ENCODE measurements at regions not wholly inside any gene's neighbourhood (a gene's known extent, or its start where the extent isn't known, plus 50 kb on each side); places are given as distances from the start of the nearest gene placed in this dataset.
"Not testable (repeated sequence)": the region's sequence is repeated elsewhere in the genome, so short reads cannot be mapped to it uniquely, and the experiment has no call there.

DNA sequence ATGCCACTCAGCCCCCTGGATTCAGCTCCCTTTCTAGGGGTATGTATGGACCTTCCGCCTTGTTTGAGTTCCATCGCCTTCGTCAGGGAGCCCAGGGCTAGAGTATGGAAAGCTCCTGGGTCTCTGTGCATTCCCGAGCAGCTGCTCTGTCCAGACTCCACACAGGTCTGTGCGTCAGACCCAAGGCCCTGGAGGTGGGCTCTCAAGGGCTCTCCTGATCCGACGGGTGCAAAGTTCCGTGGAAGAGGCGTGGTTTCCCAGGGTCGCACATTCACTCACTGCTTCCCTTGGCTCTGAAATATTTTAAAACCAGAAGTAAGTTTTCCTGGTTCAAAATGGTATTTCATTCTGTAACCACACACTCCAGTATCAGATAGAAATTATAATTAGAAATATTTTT, 863.2 kb downstream of the TRIML1 start:
- DNase-seq: no peak

DNA sequence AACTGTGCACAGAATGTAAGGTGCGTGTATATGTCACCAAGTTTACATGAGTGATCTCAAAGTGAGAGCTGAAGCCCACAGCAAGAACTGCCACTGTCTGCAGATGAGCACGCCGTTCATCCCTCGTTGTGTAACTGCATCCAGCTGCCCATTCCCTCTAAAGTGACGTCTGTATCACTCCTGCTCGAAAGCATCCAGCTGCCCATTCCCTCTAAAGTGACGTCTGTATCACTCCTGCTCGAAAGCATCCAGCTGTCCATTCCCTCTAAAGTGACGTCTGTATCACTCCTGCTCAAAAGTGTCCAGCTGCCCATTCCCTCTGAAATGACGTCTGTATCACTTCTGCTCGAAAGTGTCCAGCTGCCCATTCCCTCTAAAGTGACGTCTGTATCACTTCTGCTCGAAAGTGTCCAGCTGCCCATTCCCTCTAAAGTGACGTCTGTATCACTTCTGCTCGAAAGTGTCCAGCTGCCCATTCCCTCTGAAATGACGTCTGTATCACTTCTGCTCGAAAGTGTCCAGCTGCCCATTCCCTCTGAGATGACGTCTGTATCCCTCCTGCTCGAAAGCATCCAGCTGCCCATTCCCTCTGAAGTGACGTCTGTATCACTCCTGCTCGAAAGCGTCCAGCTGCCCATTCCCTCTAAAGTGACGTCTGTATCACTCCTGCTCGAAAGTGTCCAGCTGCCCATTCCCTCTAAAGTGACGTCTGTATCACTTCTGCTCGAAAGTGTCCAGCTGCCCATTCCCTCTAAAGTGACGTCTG, 871.4 kb downstream of the TRIML1 start:
- DNase-seq: not testable (repeated sequence)

DNA sequence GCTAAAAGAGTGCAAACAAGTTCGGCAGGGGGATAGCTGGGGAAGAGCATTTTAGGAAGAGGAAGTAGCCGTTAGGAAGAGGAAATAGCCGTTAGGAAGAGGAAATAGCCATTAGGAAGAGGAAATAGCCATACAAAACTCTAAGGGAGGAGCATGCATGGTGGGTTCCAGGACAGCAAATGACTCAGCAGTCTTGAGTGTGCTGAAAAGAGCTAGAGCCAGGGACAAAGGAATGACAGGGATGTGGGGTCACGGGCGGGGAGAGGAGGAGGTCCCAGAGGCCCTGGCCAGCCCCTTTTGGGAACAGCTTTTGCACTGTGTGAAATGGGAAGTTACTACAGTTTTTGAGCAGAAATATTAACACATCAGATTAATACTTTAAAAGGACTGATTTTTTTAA, 882.6 kb downstream of the TRIML1 start:
- DNase-seq: no peak

DNA sequence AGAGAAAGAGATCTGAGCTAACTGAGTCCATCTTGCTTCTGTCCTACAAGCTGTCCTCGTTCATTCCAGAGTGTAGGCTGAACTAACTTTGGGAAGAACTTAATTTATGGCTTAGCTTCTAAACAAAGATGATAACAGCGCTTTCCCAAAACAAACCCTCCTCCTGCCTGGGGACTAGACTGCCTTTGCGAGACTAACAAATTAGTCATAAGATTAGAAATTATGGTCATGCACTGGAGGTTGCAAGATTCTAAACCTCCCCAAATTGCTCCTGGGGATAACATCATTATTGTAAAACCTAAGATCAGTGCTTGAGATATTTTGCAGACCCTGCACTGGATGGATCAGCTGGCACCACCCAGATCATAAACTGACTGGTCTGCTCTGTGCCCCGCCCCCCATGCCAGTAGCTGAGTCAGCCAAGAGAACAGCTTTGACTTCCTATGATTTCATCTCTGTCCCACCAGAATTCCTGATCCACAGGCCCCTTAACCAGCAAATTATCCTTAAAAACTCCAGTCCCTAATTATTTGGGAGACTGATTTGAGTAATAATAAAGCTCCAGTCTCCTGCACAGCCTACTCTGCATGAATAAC, 883.3 kb downstream of the TRIML1 start:
- no peak for DNase-seq

DNA sequence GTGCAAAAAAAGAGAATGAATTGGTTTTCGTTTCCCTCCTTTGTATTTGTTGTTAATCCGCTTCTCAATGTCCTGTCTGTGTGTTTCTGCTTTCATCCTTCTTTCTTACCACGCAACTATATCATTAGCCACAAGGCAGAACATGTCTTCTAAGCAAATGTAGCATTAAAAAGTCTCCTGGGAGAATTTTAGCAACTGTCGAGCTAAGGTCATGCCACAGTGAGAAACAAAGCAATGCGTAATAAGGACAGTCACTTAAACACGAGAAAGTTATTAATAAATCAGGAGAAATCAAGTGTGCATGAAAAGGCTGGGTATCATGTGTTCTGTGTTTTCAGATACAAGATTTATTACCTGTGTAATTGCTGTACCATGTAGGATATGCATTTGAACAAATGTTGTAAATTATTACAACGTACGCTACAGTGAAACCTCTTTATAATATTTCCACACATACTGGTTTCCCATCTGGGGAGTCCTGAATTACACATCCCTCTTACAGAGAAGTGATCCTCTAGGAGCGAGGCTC, 890.8 kb downstream of the TRIML1 start:
- DNase-seq: no peak

DNA sequence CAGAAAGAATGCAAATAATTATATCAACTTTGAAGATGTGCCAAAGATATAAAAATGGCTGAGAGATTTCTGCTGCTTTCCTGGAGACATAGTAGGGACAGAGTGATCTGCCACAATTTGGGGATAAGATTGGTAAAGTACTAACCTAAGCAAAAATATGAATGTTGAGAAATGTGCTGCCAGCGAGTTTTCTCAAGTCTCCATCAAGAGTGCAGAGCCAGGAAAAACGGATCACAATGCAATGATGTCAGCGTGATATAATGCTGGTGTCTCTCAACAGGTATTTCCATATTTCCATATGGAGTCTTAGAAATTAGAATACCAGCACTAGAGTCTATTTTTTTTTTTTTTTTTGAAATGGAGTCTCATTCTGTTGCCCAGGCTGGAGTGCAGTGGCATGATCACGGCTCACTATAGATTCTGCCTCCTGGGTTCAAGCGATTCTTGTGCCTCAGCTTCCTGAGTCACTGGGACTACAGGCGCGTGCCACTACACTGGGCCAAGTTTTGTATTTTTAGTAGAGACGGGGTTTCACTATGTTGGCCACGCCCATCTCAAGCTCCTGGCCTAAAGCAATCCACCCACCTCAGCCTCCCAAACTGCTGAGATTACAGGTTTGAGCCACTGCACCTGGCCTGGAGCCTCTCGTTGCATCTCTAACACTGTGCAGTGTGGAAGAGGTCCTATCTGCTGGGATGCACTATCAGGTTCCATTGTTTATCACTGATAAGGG, 893.5 kb downstream of the TRIML1 start:
- DNase-seq: no peak

DNA sequence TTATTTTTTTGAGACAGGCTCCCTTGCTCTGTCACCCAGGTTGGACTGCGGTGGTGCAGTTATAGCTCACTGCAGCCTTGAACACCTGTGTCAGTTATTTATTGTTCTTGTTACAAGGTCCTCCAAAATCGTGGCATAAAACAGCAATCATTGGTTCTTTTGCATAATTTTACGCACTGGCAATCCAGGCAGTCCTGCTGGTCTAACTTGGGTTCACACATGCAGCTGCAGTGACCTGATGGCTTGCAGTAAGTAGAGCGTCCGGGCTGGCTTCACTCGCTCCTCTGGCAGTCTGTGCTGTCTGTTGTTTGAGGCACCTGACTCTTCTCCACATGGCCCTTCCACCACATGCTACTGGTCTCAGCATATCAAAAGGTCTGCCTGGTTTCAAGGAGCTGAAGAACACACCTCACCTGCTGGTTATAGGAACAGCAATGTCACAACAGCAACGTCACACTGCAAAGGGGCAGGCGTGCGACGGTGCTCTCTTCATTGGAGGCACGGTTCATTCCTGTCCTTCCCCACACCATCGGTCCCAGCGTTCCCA, 894.6 kb downstream of the TRIML1 start:
- DNase-seq: no peak

DNA sequence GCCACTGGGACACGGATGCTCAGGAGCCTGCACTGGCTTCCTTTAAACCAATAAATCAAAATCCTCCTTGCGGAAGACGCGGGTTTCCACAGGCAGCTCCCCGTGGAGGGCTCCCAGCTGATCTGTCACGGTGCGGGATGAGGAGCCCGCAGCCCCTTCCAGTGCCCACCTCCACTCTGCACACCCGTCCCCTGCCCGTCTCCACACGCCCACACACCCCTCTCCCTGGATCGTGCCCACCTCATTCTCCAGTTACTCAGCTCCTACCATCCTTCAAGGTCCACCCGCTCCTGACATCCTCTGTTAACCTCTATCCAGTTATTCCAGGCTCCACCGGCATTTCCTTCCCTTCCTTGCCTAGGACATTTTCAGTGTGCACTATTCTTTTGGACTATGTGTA, 895.9 kb downstream of the TRIML1 start:
- DNase-seq: no peak

DNA sequence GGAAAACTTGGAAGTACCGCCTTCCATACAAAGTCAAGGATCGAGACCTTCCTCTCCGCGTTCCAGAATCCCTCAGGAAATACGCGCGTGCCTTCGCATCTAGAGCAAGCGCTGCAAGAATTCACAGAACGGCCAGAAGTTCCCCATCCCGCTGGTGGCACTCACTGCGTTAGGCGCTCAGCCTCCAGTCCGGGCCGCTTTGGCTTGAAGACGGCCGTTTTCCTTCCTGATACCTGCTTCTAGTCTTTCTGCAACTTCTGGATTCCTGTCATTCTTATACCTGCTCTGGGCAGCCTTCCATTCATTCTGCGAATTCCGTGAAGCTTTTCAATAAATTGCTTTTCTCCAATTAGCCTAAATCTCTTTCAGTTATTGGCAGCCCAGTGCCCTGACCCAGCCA, 896.4 kb downstream of the TRIML1 start:
- no peak for DNase-seq

DNA sequence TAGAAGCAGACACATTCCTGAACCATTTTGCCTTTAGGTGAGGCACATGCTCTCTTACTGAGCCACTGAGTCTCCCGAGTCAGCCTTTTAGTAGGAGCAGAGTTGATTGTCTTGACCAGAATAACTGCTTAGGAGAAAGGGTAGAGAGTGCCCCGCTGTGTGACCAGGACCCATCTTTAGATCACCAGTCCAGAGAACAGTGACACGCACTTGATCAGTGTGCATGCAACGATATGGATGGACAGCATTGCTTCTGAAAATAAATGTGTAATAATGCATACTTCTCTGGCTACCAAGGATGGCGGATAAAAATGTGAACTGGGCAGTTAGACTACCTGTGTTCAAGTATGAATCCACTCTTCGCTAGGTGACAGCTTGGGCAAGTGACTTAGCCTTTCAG, 897.7 kb downstream of the TRIML1 start:
- no peak for DNase-seq

DNA sequence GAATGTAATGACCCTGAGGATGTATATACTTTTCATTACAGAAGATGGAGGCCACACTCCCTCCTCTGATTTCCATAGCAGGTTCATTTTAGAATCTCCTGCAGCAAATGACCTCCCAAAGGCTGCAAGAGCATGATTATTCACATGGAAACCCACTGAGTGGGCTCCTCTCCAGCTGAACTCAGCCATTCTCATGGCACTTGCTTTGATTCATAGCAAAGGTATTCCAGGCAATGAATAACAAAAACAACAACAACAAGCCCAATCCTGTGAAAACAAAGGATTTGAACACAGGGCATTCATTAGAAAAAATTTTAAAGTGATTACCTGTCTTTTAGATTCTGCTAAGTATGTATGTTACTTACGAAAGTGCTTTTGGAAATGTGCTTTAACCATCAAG, 894.0 kb upstream of the FRG1 start:
- no peak for DNase-seq

DNA sequence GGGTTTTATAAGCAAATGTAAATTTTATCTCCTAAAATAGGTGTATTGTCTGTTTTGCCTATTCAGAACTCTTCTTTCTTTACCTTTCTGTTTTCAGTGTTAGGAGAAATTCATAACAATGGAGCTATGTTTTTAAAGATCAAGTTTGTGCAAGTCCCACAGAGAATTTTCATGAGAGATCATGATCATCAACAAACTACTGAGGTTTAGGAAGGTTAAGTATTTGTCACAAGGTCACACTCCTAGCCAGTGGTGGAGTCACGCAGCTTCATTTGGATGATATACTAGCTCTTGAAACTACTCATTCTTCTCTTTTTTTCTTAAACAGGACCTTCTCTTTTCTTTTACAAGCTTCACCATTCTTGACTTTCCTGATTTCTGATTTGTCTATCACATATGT, 892.6 kb upstream of the FRG1 start:
- no peak for DNase-seq

DNA sequence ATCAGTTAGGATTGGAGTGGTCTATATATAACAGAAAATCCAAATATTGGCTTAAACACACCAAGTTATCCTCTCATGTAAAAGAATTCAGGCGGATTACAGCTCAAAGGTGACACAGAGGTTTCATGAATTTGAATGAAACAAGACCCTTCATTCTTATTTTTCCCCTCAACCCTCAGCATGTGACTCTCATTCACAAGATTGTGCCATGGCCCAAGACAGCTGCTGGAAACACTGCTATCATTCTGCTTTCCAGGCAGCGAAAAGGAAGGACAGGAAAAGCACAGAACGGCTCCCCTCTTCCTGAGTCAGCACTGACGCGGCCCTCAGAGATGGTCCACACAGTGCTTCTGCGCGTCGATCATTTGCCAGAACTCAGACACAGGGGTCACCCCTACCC, 891.0 kb upstream of the FRG1 start:
- DNase-seq: no peak

DNA sequence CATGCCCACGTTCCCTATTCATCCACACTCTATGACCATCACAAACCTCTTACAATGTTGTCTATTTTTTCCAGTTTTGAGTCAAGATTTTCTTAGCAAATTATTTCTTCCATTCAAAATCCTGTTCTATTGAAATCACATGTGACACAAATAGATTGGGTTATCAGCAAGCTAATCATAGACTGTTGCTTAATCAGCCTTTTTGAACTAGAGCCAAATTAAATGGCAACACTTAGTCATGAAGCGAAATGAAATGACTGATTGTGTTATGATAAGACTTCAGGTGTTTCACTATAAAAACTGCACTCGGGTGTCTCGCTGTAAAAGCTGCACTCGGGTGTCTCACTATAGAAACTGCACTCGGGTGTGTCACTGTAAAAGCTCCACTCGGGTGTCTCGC, 890.0 kb upstream of the FRG1 start:
- no peak for DNase-seq

DNA sequence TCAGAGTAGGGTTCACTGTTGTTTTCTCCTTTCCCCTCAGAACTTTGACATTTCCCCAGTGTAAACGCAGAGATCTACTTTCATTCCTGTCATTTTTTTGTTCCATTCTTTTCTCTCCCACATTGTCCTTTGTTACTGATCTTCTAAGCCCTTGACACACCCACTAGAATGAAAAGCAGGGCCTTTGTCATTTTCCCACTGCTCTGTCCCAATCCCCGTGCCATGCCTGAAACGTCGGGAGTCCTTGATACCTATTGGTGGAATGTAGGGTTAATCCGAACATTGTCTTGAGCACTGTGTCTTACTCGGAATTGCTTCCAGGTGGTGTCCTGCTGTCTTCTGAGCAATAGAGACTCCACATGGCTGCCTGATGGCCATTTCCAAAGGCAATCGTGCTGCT, 887.1 kb upstream of the FRG1 start:
- no peak for DNase-seq

DNA sequence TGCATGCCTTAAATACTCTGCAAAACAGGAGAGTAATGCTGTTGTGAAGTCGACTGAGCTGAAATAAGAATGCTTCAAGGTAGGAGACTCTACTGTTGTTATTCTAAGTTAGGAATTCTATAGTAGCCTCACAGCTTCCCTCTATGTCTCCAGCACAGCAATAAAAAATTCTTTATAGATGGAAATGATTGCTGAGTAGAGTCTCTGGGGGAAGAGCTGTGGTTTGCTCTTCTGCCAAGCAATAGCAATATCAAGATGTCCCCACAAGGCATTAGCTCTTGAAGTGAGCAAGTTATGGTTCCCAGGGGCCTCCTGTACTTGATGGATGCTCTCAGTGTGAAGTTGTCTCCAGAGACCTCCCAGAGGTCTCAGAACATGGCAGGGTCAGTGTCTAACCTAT, 880.6 kb upstream of the FRG1 start:
- no peak for DNase-seq

DNA sequence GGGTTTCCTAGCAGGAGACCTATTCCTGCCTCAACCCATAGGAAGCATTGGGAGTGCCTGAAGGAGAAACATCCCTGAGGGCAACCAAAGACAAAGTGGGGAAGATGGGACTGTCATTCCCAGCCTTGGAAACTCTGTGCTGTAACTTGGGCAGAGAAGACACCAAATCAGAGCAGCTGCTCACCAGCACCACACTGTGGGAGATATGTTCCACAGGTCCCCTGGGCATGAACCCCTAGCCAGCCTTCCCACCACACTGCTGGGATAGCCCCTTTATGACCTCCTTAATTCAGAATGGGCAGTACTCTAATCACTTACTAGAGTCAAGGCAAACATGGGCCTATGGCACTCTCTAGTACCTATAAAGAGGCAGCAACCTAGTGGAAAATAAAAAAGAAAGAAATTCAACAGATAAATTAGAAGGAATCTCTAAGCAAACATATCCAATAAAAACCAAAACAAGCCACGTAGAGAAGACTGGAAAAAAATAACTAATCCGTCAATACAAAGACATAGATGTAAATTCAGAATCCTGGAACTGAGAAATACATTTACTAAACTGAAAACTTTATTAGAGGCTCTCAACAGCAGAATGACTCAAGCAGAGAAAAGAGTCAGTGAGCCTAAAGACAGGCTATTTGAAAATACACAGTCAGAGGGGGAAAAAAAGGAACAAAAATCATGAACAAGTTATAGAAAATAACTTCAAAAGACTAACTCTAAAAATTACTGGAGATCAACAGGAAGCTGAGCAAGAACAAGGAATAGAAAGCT, 878.4 kb upstream of the FRG1 start:
- no peak for DNase-seq

DNA sequence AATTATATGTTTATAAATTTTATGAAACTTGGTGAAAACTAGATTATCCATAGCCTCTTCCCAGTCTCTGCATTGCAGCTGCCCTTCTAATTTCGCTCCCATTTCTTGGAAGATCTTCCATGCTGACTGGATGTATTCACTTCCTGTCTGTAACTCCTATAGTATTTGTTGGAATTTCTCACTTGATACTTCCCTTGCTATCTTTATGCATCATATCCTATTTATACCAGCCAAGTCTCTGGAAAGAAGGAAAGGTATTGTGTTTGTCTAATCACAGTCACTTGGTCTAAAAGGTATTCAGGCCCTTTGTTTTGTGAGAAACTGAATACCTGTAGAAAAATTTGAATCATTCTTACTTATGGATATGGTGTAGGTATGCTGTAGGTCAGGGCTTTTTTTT, 870.9 kb upstream of the FRG1 start:
- no peak for DNase-seq

DNA sequence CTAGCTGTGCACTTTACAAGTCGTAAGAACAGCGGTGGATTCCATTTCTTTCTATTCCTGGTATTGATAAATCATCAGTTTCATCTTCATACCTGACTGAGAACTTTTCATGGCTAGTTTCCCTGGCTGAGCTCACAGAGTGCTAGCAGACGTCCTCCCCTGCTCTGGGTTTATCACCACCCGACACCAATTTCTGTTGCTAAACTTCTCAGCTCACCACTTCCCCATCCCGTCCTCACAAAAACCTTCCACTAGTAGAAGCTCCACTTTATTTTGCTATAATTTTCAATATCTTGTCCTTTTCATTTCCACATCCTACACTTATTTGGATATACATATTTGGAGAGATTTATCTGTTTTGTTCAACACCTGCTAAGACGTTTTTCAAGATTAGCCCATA, 869.4 kb upstream of the FRG1 start:
- DNase-seq: no peak

DNA sequence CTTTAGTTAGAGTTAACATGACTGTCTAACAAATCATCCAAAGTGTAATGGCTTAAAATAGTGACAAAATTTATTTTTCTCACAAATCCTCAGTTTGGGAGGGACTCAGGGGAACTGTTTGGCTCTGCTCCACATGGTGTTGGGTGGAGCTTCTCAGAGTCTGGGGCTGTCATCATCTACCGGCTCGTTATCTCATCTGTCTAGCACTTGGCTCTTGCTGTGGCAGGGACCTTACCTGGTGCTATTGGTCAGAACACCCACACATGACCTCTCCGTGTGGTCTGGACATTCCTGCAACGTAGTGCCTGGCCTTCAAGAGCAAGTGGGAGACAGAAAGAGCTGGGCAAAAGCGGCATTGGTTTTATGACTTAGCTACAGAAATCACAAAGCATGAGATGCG, 866.9 kb upstream of the FRG1 start:
- DNase-seq: no peak

DNA sequence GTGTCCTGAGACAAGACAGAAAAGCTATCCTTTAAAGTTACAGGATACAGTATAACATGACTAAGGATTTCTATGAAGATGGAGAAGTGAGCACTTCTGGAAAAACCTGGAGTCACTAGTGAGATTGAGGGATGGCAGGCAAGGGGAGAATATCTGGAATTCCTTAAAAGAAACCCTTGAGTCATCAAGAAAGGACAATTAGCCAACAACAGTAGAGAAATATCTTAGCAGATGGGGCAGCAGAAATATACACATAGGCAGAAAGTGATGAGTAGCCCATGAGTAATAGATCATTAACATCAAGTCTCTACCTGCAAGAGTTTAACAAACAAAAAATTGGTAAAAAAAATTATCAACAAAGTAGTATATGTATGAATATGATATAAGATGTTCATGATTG, 858.8 kb upstream of the FRG1 start:
- no peak for DNase-seq

DNA sequence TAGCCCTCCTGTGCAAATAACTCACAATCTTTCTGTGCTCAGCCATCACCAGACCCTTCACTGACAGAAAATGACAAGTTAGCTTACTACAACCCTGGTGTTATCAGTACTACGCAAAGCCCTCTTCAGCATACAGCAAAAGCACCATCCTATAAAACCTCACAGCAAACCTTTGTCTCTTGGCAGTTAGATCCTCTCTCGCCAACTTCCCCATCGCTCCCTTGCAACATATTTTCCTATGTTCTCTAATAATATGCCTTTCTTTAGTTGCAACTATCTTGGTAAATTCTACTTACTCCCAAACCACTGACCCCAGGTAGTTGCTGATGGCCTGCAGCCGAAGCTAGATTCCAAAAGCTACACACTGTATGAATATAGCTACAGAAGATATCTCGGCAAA, 856.9 kb upstream of the FRG1 start:
- DNase-seq: no peak

Data from hypothalamus (tissue), 51 donors.